ENCODE measurements at regions not wholly inside any gene's neighbourhood (a gene's known extent, or its start where the extent isn't known, plus 50 kb on each side); places are given as distances from the start of the nearest gene placed in this dataset.

GRCh38 chr5:135092476-135092875 lies 58.4 kb upstream of the PITX1 start:
- Histone ChIP-seq H3K4me3 (ENCODE audit: low read length) (no peak overlapping the region), H3K4me1 (ENCODE audit: low read length) (no peaks in the 10 kb centered on the region), H3K27me3 (ENCODE audit: low read depth, low read length) (no peaks in the 10 kb centered on the region), H3K79me2 (ENCODE audit: low read length) (no peaks in the 10 kb centered on the region), H4K20me1 (ENCODE audit: insufficient read depth, low read length) (no peaks in the 10 kb centered on the region), H3K9ac (ENCODE audit: low read length) (no peak overlapping the region), H3K36me3 (replicated peaks; ENCODE audit: low read depth, low read length) (no peaks in the 10 kb centered on the region), H3K27ac (ENCODE audit: low read length) (no peak overlapping the region), H3K4me2 (ENCODE audit: low read length) (no peak overlapping the region), H3K9me3 (ENCODE audit: insufficient read depth, low read length) (no peaks in the 10 kb centered on the region), H2AFZ (ENCODE audit: low read depth, low read length) (no peak overlapping the region)
- no peak for TF ChIP-seq CTCF (IDR thresholded peaks at IDR 0.05; ENCODE audit: low read depth, low read length)
- no peak for TF ChIP-seq EZH2phosphoT487 (IDR thresholded peaks at IDR 0.05; ENCODE audit: low read depth)

GRCh38 chr5:135091286-135091685 lies 57.3 kb upstream of the PITX1 start:
- TF ChIP-seq EZH2phosphoT487 (IDR thresholded peaks at IDR 0.05; ENCODE audit: low read depth) (no peak), CTCF (IDR thresholded peaks at IDR 0.05; ENCODE audit: low read depth, low read length) (no peak)
- no peaks in the 10 kb centered on the region for H3K36me3 ChIP-seq (replicated peaks; ENCODE audit: low read depth, low read length)
- H3K4me1 ChIP-seq (ENCODE audit: low read length): no peaks in the 10 kb centered on the region
- H3K27me3 ChIP-seq (ENCODE audit: low read depth, low read length): no peaks in the 10 kb centered on the region
- H3K4me2 ChIP-seq (ENCODE audit: low read length): no peak overlapping the region
- no peak overlapping the region for H3K4me3 ChIP-seq (ENCODE audit: low read length)
- H4K20me1 ChIP-seq (ENCODE audit: insufficient read depth, low read length): no peaks in the 10 kb centered on the region
- H3K27ac ChIP-seq (ENCODE audit: low read length): no peak overlapping the region
- no peak overlapping the region for H3K9ac ChIP-seq (ENCODE audit: low read length)
- H2AFZ ChIP-seq (ENCODE audit: low read depth, low read length): no peak overlapping the region
- no peaks in the 10 kb centered on the region for H3K79me2 ChIP-seq (ENCODE audit: low read length)
- no peaks in the 10 kb centered on the region for H3K9me3 ChIP-seq (ENCODE audit: insufficient read depth, low read length)

GRCh38 chr5:135089912-135090311 lies 55.9 kb upstream of the PITX1 start:
- Histone ChIP-seq H3K36me3 (replicated peaks; ENCODE audit: low read depth, low read length) (no peaks in the 10 kb centered on the region), H3K4me3 (ENCODE audit: low read length) (no peak overlapping the region), H3K27me3 (ENCODE audit: low read depth, low read length) (no peaks in the 10 kb centered on the region), H3K4me1 (ENCODE audit: low read length) (no peaks in the 10 kb centered on the region), H4K20me1 (ENCODE audit: insufficient read depth, low read length) (no peaks in the 10 kb centered on the region), H3K79me2 (ENCODE audit: low read length) (no peaks in the 10 kb centered on the region), H3K27ac (ENCODE audit: low read length) (no peak overlapping the region), H3K9me3 (ENCODE audit: insufficient read depth, low read length) (no peaks in the 10 kb centered on the region), H2AFZ (ENCODE audit: low read depth, low read length) (no peak overlapping the region), H3K4me2 (ENCODE audit: low read length) (no peak overlapping the region), H3K9ac (ENCODE audit: low read length) (no peak overlapping the region)
- TF ChIP-seq CTCF (IDR thresholded peaks at IDR 0.05; ENCODE audit: low read depth, low read length) (no peak), EZH2phosphoT487 (IDR thresholded peaks at IDR 0.05; ENCODE audit: low read depth) (no peak)

- H3K4me2 ChIP-seq (ENCODE audit: low read length): no peak overlapping the region
- no peaks in the 10 kb centered on the region for H4K20me1 ChIP-seq (ENCODE audit: insufficient read depth, low read length)
- H3K27ac ChIP-seq (ENCODE audit: low read length): no peak overlapping the region
- no peak overlapping the region for H3K9ac ChIP-seq (ENCODE audit: low read length)
- H3K9me3 ChIP-seq (ENCODE audit: insufficient read depth, low read length): no peaks in the 10 kb centered on the region
- no peak overlapping the region for H3K4me3 ChIP-seq (ENCODE audit: low read length)
- no peaks in the 10 kb centered on the region for H3K79me2 ChIP-seq (ENCODE audit: low read length)
- no peaks in the 10 kb centered on the region for H3K4me1 ChIP-seq (ENCODE audit: low read length)
- no peak overlapping the region for H2AFZ ChIP-seq (ENCODE audit: low read depth, low read length)
- TF ChIP-seq CTCF (IDR thresholded peaks at IDR 0.05; ENCODE audit: low read depth, low read length) (no peak), EZH2phosphoT487 (IDR thresholded peaks at IDR 0.05; ENCODE audit: low read depth) (no peak)
- H3K27me3 ChIP-seq (ENCODE audit: low read depth, low read length): no peaks in the 10 kb centered on the region
- no peaks in the 10 kb centered on the region for H3K36me3 ChIP-seq (replicated peaks; ENCODE audit: low read depth, low read length)
Observed at GRCh38 chr5:135088911-135089310, 54.9 kb upstream of the PITX1 start.

All from OCI-LY3 (cell line).